ENCODE measurements at regions not wholly inside any gene's neighbourhood (a gene's known extent, or its start where the extent isn't known, plus 50 kb on each side); places are given as distances from the start of the nearest gene placed in this dataset.
A peak's percentile ranks its signal among the peaks of the same experiment; 100 is the strongest.

- TF ChIP-seq, protein P1, sequence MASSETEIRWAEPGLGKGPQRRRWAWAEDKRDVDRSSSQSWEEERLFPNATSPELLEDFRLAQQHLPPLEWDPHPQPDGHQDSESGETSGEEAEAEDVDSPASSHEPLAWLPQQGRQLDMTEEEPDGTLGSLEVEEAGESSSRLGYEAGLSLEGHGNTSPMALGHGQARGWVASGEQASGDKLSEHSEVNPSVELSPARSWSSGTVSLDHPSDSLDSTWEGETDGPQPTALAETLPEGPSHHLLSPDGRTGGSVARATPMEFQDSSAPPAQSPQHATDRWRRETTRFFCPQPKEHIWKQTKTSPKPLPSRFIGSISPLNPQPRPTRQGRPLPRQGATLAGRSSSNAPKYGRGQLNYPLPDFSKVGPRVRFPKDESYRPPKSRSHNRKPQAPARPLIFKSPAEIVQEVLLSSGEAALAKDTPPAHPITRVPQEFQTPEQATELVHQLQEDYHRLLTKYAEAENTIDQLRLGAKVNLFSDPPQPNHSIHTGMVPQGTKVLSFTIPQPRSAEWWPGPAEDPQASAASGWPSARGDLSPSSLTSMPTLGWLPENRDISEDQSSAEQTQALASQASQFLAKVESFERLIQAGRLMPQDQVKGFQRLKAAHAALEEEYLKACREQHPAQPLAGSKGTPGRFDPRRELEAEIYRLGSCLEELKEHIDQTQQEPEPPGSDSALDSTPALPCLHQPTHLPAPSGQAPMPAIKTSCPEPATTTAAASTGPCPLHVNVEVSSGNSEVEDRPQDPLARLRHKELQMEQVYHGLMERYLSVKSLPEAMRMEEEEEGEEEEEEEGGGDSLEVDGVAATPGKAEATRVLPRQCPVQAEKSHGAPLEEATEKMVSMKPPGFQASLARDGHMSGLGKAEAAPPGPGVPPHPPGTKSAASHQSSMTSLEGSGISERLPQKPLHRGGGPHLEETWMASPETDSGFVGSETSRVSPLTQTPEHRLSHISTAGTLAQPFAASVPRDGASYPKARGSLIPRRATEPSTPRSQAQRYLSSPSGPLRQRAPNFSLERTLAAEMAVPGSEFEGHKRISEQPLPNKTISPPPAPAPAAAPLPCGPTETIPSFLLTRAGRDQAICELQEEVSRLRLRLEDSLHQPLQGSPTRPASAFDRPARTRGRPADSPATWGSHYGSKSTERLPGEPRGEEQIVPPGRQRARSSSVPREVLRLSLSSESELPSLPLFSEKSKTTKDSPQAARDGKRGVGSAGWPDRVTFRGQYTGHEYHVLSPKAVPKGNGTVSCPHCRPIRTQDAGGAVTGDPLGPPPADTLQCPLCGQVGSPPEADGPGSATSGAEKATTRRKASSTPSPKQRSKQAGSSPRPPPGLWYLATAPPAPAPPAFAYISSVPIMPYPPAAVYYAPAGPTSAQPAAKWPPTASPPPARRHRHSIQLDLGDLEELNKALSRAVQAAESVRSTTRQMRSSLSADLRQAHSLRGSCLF (CRISPR knock-in tag; IDR thresholded peaks at IDR 0.05; ENCODE audit: borderline replicate concordance), result no peak
- TF ChIP-seq ZFAT (CRISPR knock-in tag; conservative IDR thresholded peaks at IDR 0.05) (no peak), SAP130 (CRISPR knock-in tag; IDR thresholded peaks at IDR 0.05; ENCODE audit: low read depth) (0 out of 2 replicates have a peak, but pooled peaks have one; percentile 13), PITX1 (CRISPR knock-in tag; IDR thresholded peaks at IDR 0.05) (no peak), GATAD2A (CRISPR knock-in tag; IDR thresholded peaks at IDR 0.05) (0 out of 2 replicates have a peak, but pooled peaks have one; percentile 30), TBP (CRISPR knock-in tag; IDR thresholded peaks at IDR 0.05) (no peak), TERF1 (CRISPR knock-in tag; IDR thresholded peaks at IDR 0.05) (no peak), GPN1 (CRISPR knock-in tag; IDR thresholded peaks at IDR 0.05; ENCODE audit: borderline replicate concordance) (no peak), STAT5B (CRISPR knock-in tag; IDR thresholded peaks at IDR 0.05) (no peak)
These were observed 102.7 kb downstream of the ZNF281 start (continued) for GRCh38 chr1:200306944-200307754.

Measured in HepG2 (cell line).